H1 (cell line): ENCODE measurements at regions not wholly inside any gene's neighbourhood (a gene's known extent, or its start where the extent isn't known, plus 50 kb on each side); places are given as distances from the start of the nearest gene placed in this dataset.

Experiments
- CTCF ChIA-PET: fragments of 300-600 bp; sonication (Branson Sonifier 250); formaldehyde crosslinking; loops from one replicate; lab custom pipeline; 2021; ENCODE audit not compliant: partially characterized antibody; lab: Charles Lee
- POLR2A ChIA-PET: fragments of 300-600 bp; sonication (Branson Sonifier 250); formaldehyde crosslinking; loops from one replicate; lab custom pipeline; 2021; ENCODE audit warnings: inconsistent platforms; ENCODE audit not compliant: partially characterized antibody; lab: Charles Lee
- DNase-seq, 2 experiments: peaks; one replicate each; pipeline versions ENCODE4 v3.0.0 to v3.0.0-alpha.2; 2010 to 2022; ENCODE audit warnings: low spot score in 2 of 2, low read depth in 1 of 2, mixed read lengths in 1 of 2
- FAIRE-seq: peaks from 2 replicates; lab custom pipeline; 2011; peaks lifted over from hg19 to GRCh38; lab: Jason Lieb, UNC
- H2AFZ ChIP-seq: 2 replicates; pipeline ENCODE4 v1.8.1; 2012; ENCODE audit warnings: low read length, inconsistent platforms
- H2AK5ac ChIP-seq: 2 replicates; pipeline ENCODE4 v1.6.1; 2013; ENCODE audit warnings: low read depth, low read length
- H2BK120ac ChIP-seq: replicated peaks from 2 replicates; pipeline ENCODE3; 2013; ENCODE audit warnings: low read depth, low read length, inconsistent platforms
- H2BK12ac ChIP-seq: 2 replicates; pipeline ENCODE4 v1.6.1; 2013; ENCODE audit warnings: low read depth, low read length
- H2BK15ac ChIP-seq: 2 replicates; pipeline ENCODE4 v1.6.1; 2013; ENCODE audit warnings: low read length
- H2BK20ac ChIP-seq: 2 replicates; pipeline ENCODE4 v1.6.1; 2013; ENCODE audit warnings: low read length
- H2BK5ac ChIP-seq: 2 replicates; pipeline ENCODE4 v1.6.1; 2013; ENCODE audit warnings: low read depth, low read length
- H3K14ac ChIP-seq: 2 replicates; pipeline ENCODE4 v1.6.1; 2013; ENCODE audit warnings: inconsistent platforms; ENCODE audit not compliant: insufficient read length
- H3K18ac ChIP-seq: 2 replicates; pipeline ENCODE4 v1.6.1; 2013; ENCODE audit warnings: low read length; ENCODE audit errors: extremely low read depth
- H3K23ac ChIP-seq: 2 replicates; pipeline ENCODE4 v1.6.1; 2013; ENCODE audit warnings: inconsistent platforms; ENCODE audit not compliant: insufficient read length
- H3K23me2 ChIP-seq: 2 replicates; pipeline ENCODE4 v1.6.1; 2013; ENCODE audit warnings: low read depth, low read length
- H3K27ac ChIP-seq: 2 replicates; pipeline ENCODE4 v1.6.1; 2011; ENCODE audit warnings: low read depth, low read length, inconsistent platforms
- H3K27me3 ChIP-seq, 4 experiments: replicated peaks in 1 of 4; 1 replicate in 1 of 4; 2 replicates in 3 of 4; pipeline versions ENCODE4 v1.6.1 to v1.8.1; 2011 to 2013; ENCODE audit warnings: low read length in 3 of 4, mild to moderate bottlenecking in 3 of 4, inconsistent platforms in 2 of 4, mixed read lengths in 2 of 4, moderate library complexity in 1 of 4; ENCODE audit not compliant: control insufficient read depth in 3 of 4, insufficient read depth in 3 of 4; ENCODE audit errors: extremely low read depth in 1 of 4
- H3K36me3 ChIP-seq, 4 experiments: 2 replicates each; pipeline versions ENCODE4 v1.6.1 to v1.8.1; 2011 to 2013; ENCODE audit warnings: mild to moderate bottlenecking in 4 of 4, low read length in 3 of 4, moderate library complexity in 2 of 4, control low read depth in 1 of 4, inconsistent platforms in 1 of 4; ENCODE audit not compliant: insufficient read depth in 4 of 4, control insufficient read depth in 2 of 4
- H3K4ac ChIP-seq: replicated peaks from 2 replicates; pipeline ENCODE3; 2013; ENCODE audit warnings: low read length, low read depth, mixed read lengths, inconsistent platforms; ENCODE audit not compliant: insufficient read length
- H3K4me1 ChIP-seq, 4 experiments: replicated peaks in 1 of 4; 1 replicate in 1 of 4; 2 replicates in 3 of 4; pipeline versions ENCODE4 v1.6.1 to v1.8.1; 2011 to 2013; ENCODE audit warnings: low read length in 3 of 4, inconsistent platforms in 2 of 4, mixed read lengths in 1 of 4; ENCODE audit not compliant: insufficient read depth in 4 of 4, control insufficient read depth in 3 of 4
- H3K4me2 ChIP-seq, 2 experiments: 2 replicates each; pipeline versions ENCODE4 v1.6.1 to v1.8.1; 2011 to 2013; ENCODE audit warnings: low read depth in 2 of 2, low read length in 2 of 2, control low read depth in 1 of 2, inconsistent platforms in 1 of 2, mild to moderate bottlenecking in 1 of 2; ENCODE audit not compliant: insufficient read depth in 1 of 2
- H3K4me3 ChIP-seq, 4 experiments: fragments of 200-600, 300-600 bp in 1 of 4; sonication (generic), shearing (Covaris generic), sonication (Bioruptor Twin) in 1 of 4; 2 replicates each; pipeline versions ENCODE4 v1.5.1 to v1.8.1; 2011 to 2016; ENCODE audit warnings: low read length in 4 of 4, low read depth in 3 of 4, control low read depth in 2 of 4, inconsistent platforms in 2 of 4, mild to moderate bottlenecking in 2 of 4, mixed read lengths in 1 of 4, moderate library complexity in 1 of 4; ENCODE audit not compliant: insufficient read depth in 2 of 4; ENCODE audit errors: extremely low read depth in 1 of 4
- H3K56ac ChIP-seq: replicated peaks from 2 replicates; pipeline ENCODE3; 2013; ENCODE audit warnings: low read depth, mild to moderate bottlenecking, mixed read lengths, low read length, inconsistent platforms; ENCODE audit not compliant: insufficient read length
- H3K79me1 ChIP-seq: 2 replicates; pipeline ENCODE4 v1.6.1; 2013; ENCODE audit warnings: low read depth, low read length, control low read depth
- H3K79me2 ChIP-seq, 2 experiments: 2 replicates each; pipeline versions ENCODE4 v1.6.1 to v1.8.1; 2012 to 2013; ENCODE audit warnings: low read length in 2 of 2, mild to moderate bottlenecking in 2 of 2, inconsistent platforms in 1 of 2; ENCODE audit not compliant: insufficient read depth in 2 of 2, control insufficient read depth in 1 of 2
- H3K9ac ChIP-seq, 4 experiments: replicated peaks in 1 of 4; 1 replicate in 1 of 4; 2 replicates in 3 of 4; pipeline versions ENCODE4 v1.6.1 to v1.8.1; 2011 to 2013; ENCODE audit warnings: low read depth in 3 of 4, low read length in 3 of 4, control low read depth in 2 of 4, mild to moderate bottlenecking in 2 of 4, moderate library complexity in 2 of 4, inconsistent platforms in 1 of 4; ENCODE audit errors: extremely low read depth in 1 of 4
- H3K9me3 ChIP-seq, 2 experiments: 2 replicates each; pipeline versions ENCODE4 v1.6.1 to v1.8.1; 2012 to 2013; ENCODE audit warnings: mild to moderate bottlenecking in 2 of 2, moderate library complexity in 2 of 2, control low read depth in 1 of 2, inconsistent platforms in 1 of 2, low read depth in 1 of 2, low read length in 1 of 2, mixed read lengths in 1 of 2; ENCODE audit not compliant: insufficient read depth in 2 of 2
- H4K20me1 ChIP-seq, 2 experiments: replicated peaks in 1 of 2; 2 replicates each; pipeline versions ENCODE3 to v1.8.1; 2011 to 2013; ENCODE audit warnings: inconsistent platforms in 2 of 2, low read length in 2 of 2, mild to moderate bottlenecking in 1 of 2; ENCODE audit not compliant: insufficient read depth in 2 of 2, control insufficient read depth in 1 of 2
- H4K5ac ChIP-seq: 2 replicates; pipeline ENCODE4 v1.6.1; 2013; ENCODE audit warnings: low read length, low read depth, mixed read lengths, inconsistent platforms; ENCODE audit not compliant: insufficient read length
- H4K8ac ChIP-seq: 2 replicates; pipeline ENCODE4 v1.8.0; 2013; ENCODE audit warnings: mild to moderate bottlenecking, moderate library complexity, low read length, inconsistent platforms; ENCODE audit not compliant: insufficient read depth; ENCODE audit errors: extremely low read depth
- H4K91ac ChIP-seq: replicated peaks from 2 replicates; pipeline ENCODE3; 2013; ENCODE audit warnings: low read length, mixed read lengths, inconsistent platforms; ENCODE audit not compliant: insufficient read length
- BCL11A ChIP-seq, 2 experiments: IDR thresholded peaks; one replicate each; pipeline ENCODE4 v1.6.1; 2011; ENCODE audit warnings: low read depth in 2 of 2, low read length in 2 of 2, mild to moderate bottlenecking in 2 of 2
- CTCF ChIP-seq, 3 experiments: IDR thresholded peaks; 1 replicate in 2 of 3; 2 replicates in 1 of 3; pipeline versions ENCODE4 v1.5.1 to v1.6.1; 2011; ENCODE audit warnings: low read length in 3 of 3, mild to moderate bottlenecking in 3 of 3, inconsistent platforms in 2 of 3, low read depth in 1 of 3, moderate library complexity in 1 of 3; ENCODE audit not compliant: insufficient read depth in 1 of 3; ENCODE audit errors: control extremely low read depth in 1 of 3
- RAD21 ChIP-seq, 2 experiments: IDR thresholded peaks in 1 of 2; conservative IDR thresholded peaks in 1 of 2; 2 replicates each; pipeline ENCODE4 v1.6.1; 2011; ENCODE audit warnings: low read depth in 2 of 2, low read length in 2 of 2, improper control_type of control experiment in 1 of 2, inconsistent platforms in 1 of 2, mild to moderate bottlenecking in 1 of 2, moderate library complexity in 1 of 2
- TCF12 ChIP-seq: IDR thresholded peaks from 2 replicates; pipeline ENCODE4 v1.6.1; 2011; ENCODE audit warnings: low read depth, mild to moderate bottlenecking, low read length
- WGBS, 2 experiments: shearing (Covaris generic) in 1 of 2; methylation state at CpG; one replicate each; pipeline versions ENCODE4 v1.1.6 to v1.1.7; 2013 to 2015; ENCODE audit warnings: low lambda C conversion rate in 2 of 2, mixed read lengths in 2 of 2, inconsistent platforms in 1 of 2, low coverage in 1 of 2, missing lambda C conversion rate in 1 of 2; ENCODE audit not compliant: insufficient replicate concordance in 2 of 2, insufficient coverage in 1 of 2, insufficient read length in 1 of 2; ENCODE audit errors: extremely low coverage in 1 of 2, missing lambda C conversion rate in 1 of 2; 5-methylcytosine and 5-hydroxymethylcytosine counted together

GRCh38 chr17:79304884-79305283, 230.3 kb downstream of the ENGASE start:
- Histone ChIP-seq H3K18ac (no peak overlapping the region), H4K20me1 (no peaks in the 10 kb centered on the region), H3K79me2 (no peaks in the 10 kb centered on the region), H2BK15ac (no peak overlapping the region), H2BK5ac (no peak overlapping the region), H3K23me2 (no peaks in the 10 kb centered on the region), H3K56ac (no peak overlapping the region), H3K23ac (no peak overlapping the region), H4K91ac (no peak overlapping the region), H2AK5ac (no peak overlapping the region), H3K27ac (no peak overlapping the region), H3K4ac (no peak overlapping the region), H2BK12ac (no peak overlapping the region), H3K4me2 (no peak overlapping the region), H3K36me3 (no peaks in the 10 kb centered on the region), H3K9me3 (no peaks in the 10 kb centered on the region), H2BK120ac (no peak overlapping the region), H2AFZ (no peak overlapping the region), H3K4me1 (peaks cover 0 to 3% (median 0%) of the 10 kb centered on the region in 4 experiments; a peak in 1 of 7 replicates), H3K9ac (no peak overlapping the region), H2BK20ac (no peak overlapping the region), H4K8ac (peak overlapping the region; percentile 28; the same call in 1 of the 2 replicates), H4K5ac (no peak overlapping the region), H3K14ac (no peak overlapping the region), H3K27me3 (no peaks in the 10 kb centered on the region), H3K4me3 (no peak overlapping the region), H3K79me1 (no peaks in the 10 kb centered on the region)
- POLR2A ChIA-PET = no interaction called here
- no peak for TF ChIP-seq TCF12
- no peak for TF ChIP-seq BCL11A (IDR thresholded peaks at IDR 0.05; ENCODE audit: low read depth in 2 of 2, low read length in 2 of 2)
- TF ChIP-seq RAD21 (IDR thresholded peaks at IDR 0.05 in 1 of 2, conservative IDR thresholded peaks at IDR 0.05 in 1 of 2; ENCODE audit: low read depth in 2 of 2, low read length in 2 of 2) = peak; percentile 48 to 67
- TF ChIP-seq CTCF (IDR thresholded peaks at IDR 0.05; ENCODE audit: control extremely low read depth in 1 of 3, insufficient read depth in 1 of 3, low read depth in 1 of 3, low read length in 3 of 3) = peak; percentile 38 to 48 (median 43); a peak in 3 of 4 replicates
- FAIRE-seq (no peak), DNase-seq (peak in 1 of 2 experiments; percentile 66)
- CTCF ChIA-PET = interaction anchor here (0.6 to 2.5 kb wide), 18 partner anchors 14 to 1114 kb away, joined by 3 to 12 read pairs (median 3); no protein-coding TSS in a partner anchor
- 78% methylated on average over 11 of the region's 13 CpGs; no CpG with 5 or more reads in 1 of the 2 experiments for WGBS, 2 experiments
